GM21786 (cell line): ENCODE measurements at regions not wholly inside any gene's neighbourhood (a gene's known extent, or its start where the extent isn't known, plus 50 kb on each side); places are given as distances from the start of the nearest gene placed in this dataset.

Experiments
- ATAC-seq: cut with Tn5 transposase; IDR thresholded peaks from one replicate; pipeline ENCODE4 v1.9.1; 2021; ENCODE audit not compliant: unreplicated experiment

- ATAC-seq = no peak
Observed at GRCh38 chr2:55973673-55974072, 50.1 kb upstream of the EFEMP1 start.

GRCh38 chr2:55976681-55977080 is 53.1 kb upstream of the EFEMP1 start:
- no peak for ATAC-seq

- peak; percentile 93 for ATAC-seq
Observed at GRCh38 chr2:55985406-55985805, 61.8 kb upstream of the EFEMP1 start.

GRCh38 chr2:55986001-55986400 is 62.4 kb upstream of the EFEMP1 start:
- ATAC-seq = no peak

GRCh38 chr2:55986700-55987440 is 63.3 kb upstream of the EFEMP1 start:
- ATAC-seq = no peak

GRCh38 chr2:55989405-55989804 is 65.8 kb upstream of the EFEMP1 start:
- no peak for ATAC-seq

- no peak for ATAC-seq
Observed at GRCh38 chr2:55992455-55992854, 68.9 kb upstream of the EFEMP1 start.

- ATAC-seq = no peak
Observed at GRCh38 chr2:55993685-55994084, 70.1 kb upstream of the EFEMP1 start.

- no peak for ATAC-seq
Observed at GRCh38 chr2:55995211-55995610, 71.6 kb upstream of the EFEMP1 start.

- ATAC-seq = no peak
Observed at GRCh38 chr2:55995902-55996301, 72.3 kb upstream of the EFEMP1 start.

GRCh38 chr2:55999231-55999630 is 75.6 kb upstream of the EFEMP1 start:
- ATAC-seq = no peak

- no peak for ATAC-seq
Observed at GRCh38 chr2:55999790-56000189, 76.2 kb upstream of the EFEMP1 start.

- no peak for ATAC-seq
Observed at GRCh38 chr2:56001947-56002346, 78.4 kb upstream of the EFEMP1 start.

- no peak for ATAC-seq
Observed at GRCh38 chr2:56008661-56009431, 85.3 kb upstream of the EFEMP1 start.

- ATAC-seq = no peak
Observed at GRCh38 chr2:56009758-56010458, 86.3 kb upstream of the EFEMP1 start.

GRCh38 chr2:56011624-56012023 is 88.0 kb upstream of the EFEMP1 start:
- no peak for ATAC-seq

GRCh38 chr2:56012221-56012765 is 88.7 kb upstream of the EFEMP1 start:
- ATAC-seq = no peak

- ATAC-seq = no peak
Observed at GRCh38 chr2:56013475-56013874, 89.9 kb upstream of the EFEMP1 start.

GRCh38 chr2:56014046-56014730 is 90.6 kb upstream of the EFEMP1 start:
- no peak for ATAC-seq

GRCh38 chr2:56015711-56016115 is 92.1 kb upstream of the EFEMP1 start:
- no peak for ATAC-seq

GRCh38 chr2:56017784-56018183 is 94.2 kb upstream of the EFEMP1 start:
- ATAC-seq = no peak
